Glutamatergic neuron (in vitro differentiated cells): ENCODE measurements at regions not wholly inside any gene's neighbourhood (a gene's known extent, or its start where the extent isn't known, plus 50 kb on each side); places are given as distances from the start of the nearest gene placed in this dataset.

ENCODE experiments used
- DNase-seq: peaks from one replicate; pipeline ENCODE4 v3.0.0; 2022
- H3K27ac Mint-ChIP-seq: one replicate; pipeline ENCODE4 v1.8.0; 2020; ENCODE audit warnings: mild to moderate bottlenecking, mixed read lengths, inconsistent platforms; ENCODE audit not compliant: unreplicated experiment
- H3K27me3 Mint-ChIP-seq: one replicate; pipeline ENCODE4 v1.8.0; 2020; ENCODE audit warnings: mild to moderate bottlenecking, moderate library complexity, mixed read lengths, inconsistent platforms; ENCODE audit not compliant: unreplicated experiment
- H3K36me3 Mint-ChIP-seq: one replicate; pipeline ENCODE4 v1.8.0; 2020; ENCODE audit warnings: mild to moderate bottlenecking, mixed read lengths, inconsistent platforms; ENCODE audit not compliant: unreplicated experiment
- H3K4me1 Mint-ChIP-seq: one replicate; pipeline ENCODE4 v1.8.0; 2020; ENCODE audit warnings: mild to moderate bottlenecking, low read depth, mixed read lengths, inconsistent platforms; ENCODE audit not compliant: unreplicated experiment
- H3K4me3 Mint-ChIP-seq: one replicate; pipeline ENCODE4 v1.8.0; 2020; ENCODE audit warnings: mild to moderate bottlenecking, mixed read lengths, inconsistent platforms; ENCODE audit not compliant: unreplicated experiment
- H3K9me3 Mint-ChIP-seq: one replicate; pipeline ENCODE4 v1.8.0; 2020; ENCODE audit warnings: mild to moderate bottlenecking, moderate library complexity, mixed read lengths, inconsistent platforms; ENCODE audit not compliant: unreplicated experiment
- CTCF ChIP-seq: fragments of 200-600 bp; sonication (generic); IDR thresholded peaks from one replicate; pipeline ENCODE4 v1.5.0; 2021; ENCODE audit not compliant: partially characterized antibody, unreplicated experiment

GRCh38 chr3:180161770-180162169 is 125.0 kb upstream of the PEX5L start:
- Mint-ChIP-seq H3K27me3 (peaks cover 2% of the 10 kb centered on the region), H3K36me3 (peaks cover 9% of the 10 kb centered on the region), H3K27ac (no peak overlapping the region), H3K4me1 (no peaks in the 10 kb centered on the region), H3K4me3 (no peak overlapping the region), H3K9me3 (peaks cover 1% of the 10 kb centered on the region)
- TF ChIP-seq CTCF, result no peak
- no peak for DNase-seq

GRCh38 chr3:180175572-180175971 is 138.8 kb upstream of the PEX5L start:
- Mint-ChIP-seq H3K27me3 (no peaks in the 10 kb centered on the region), H3K27ac (no peak overlapping the region), H3K4me3 (no peak overlapping the region), H3K9me3 (no peaks in the 10 kb centered on the region), H3K4me1 (no peaks in the 10 kb centered on the region), H3K36me3 (no peaks in the 10 kb centered on the region)
- no peak for TF ChIP-seq CTCF
- no peak for DNase-seq

- H3K4me1 Mint-ChIP-seq, result no peaks in the 10 kb centered on the region
- no peak for TF ChIP-seq CTCF
- H3K9me3 Mint-ChIP-seq, result no peaks in the 10 kb centered on the region
- no peak overlapping the region for H3K4me3 Mint-ChIP-seq
- no peak for DNase-seq
- no peaks in the 10 kb centered on the region for H3K36me3 Mint-ChIP-seq
- H3K27me3 Mint-ChIP-seq, result no peaks in the 10 kb centered on the region
- H3K27ac Mint-ChIP-seq, result no peak overlapping the region
These were observed 139.3 kb upstream of the PEX5L start for GRCh38 chr3:180176059-180176458.

GRCh38 chr3:180177255-180177654 is 140.5 kb upstream of the PEX5L start:
- Mint-ChIP-seq H3K9me3 (no peaks in the 10 kb centered on the region), H3K4me1 (no peaks in the 10 kb centered on the region), H3K36me3 (no peaks in the 10 kb centered on the region), H3K27ac (no peak overlapping the region), H3K4me3 (no peak overlapping the region), H3K27me3 (no peaks in the 10 kb centered on the region)
- no peak for TF ChIP-seq CTCF
- no peak for DNase-seq

GRCh38 chr3:180179562-180179961 is 142.8 kb upstream of the PEX5L start:
- DNase-seq, result no peak

More at GRCh38 chr3:180179562-180179961, 142.8 kb upstream of the PEX5L start:
- H3K9me3 Mint-ChIP-seq, result no peaks in the 10 kb centered on the region
- H3K4me1 Mint-ChIP-seq, result peaks cover 2% of the 10 kb centered on the region
- no peak overlapping the region for H3K4me3 Mint-ChIP-seq
- H3K27ac Mint-ChIP-seq, result no peak overlapping the region
- no peaks in the 10 kb centered on the region for H3K36me3 Mint-ChIP-seq
- no peaks in the 10 kb centered on the region for H3K27me3 Mint-ChIP-seq
- no peak for TF ChIP-seq CTCF
